ENCODE measurements at regions not wholly inside any gene's neighbourhood (a gene's known extent, or its start where the extent isn't known, plus 50 kb on each side); places are given as distances from the start of the nearest gene placed in this dataset.
A peak's percentile ranks its signal among the peaks of the same experiment; 100 is the strongest.
"Not testable (repeated sequence)": the region's sequence is repeated elsewhere in the genome, so short reads cannot be mapped to it uniquely, and the experiment has no call there.

- DNase-seq (ENCODE audit: low read depth): no peak
Observed at GRCh38 chr14:30266290-30266689, 292.7 kb upstream of the G2E3 start.

- DNase-seq (ENCODE audit: low read depth): peak; percentile 69
Observed at GRCh38 chr14:30267141-30267540, 291.8 kb upstream of the G2E3 start.

DNA sequence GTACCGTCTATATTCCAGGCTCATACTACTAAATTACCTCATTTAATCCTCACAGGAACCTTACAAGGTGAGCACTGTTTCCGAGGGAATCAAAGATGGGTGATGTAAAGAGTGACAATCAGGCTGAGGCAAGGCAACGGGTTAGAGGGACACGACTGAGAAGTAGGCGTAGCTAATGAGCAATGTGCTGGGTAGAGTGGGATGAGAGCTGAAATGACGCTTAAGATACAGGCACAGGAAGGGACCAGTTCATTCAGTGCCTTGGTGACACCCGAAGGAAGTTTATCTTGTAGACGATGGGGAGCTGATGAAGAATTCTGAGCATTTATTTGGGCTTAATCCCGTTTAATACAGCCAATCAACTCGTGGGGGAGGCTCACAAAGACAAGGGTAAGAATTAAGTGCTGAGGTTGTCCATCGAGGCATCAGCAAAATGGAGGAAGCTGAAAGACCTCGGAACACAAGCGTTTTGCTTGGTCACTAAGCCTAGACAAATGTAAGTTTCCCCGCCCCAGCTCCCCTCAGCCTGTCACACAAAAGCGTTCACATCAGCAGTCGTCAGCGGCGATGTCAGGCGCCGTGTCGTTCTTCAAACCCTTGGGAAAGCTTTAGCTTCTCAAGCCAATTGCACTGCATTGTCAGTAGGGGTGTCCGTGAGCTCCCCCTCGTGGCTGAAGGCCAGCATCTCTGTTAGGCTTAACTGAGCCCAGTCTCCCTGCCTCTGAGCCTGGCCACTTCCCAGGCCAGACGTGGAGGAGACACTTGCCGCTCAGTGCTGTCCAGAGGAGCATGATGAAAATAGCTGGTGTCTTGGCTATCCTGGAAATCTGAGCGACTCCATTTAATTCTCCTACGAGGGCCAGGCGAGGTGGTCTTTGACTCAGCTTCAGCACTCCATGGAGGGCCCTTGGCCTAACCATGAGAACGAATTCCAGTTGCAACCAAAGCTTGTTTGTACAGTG is 288.5 kb upstream of the G2E3 start:
- peak; percentile 88 for DNase-seq (ENCODE audit: low read depth)

DNA sequence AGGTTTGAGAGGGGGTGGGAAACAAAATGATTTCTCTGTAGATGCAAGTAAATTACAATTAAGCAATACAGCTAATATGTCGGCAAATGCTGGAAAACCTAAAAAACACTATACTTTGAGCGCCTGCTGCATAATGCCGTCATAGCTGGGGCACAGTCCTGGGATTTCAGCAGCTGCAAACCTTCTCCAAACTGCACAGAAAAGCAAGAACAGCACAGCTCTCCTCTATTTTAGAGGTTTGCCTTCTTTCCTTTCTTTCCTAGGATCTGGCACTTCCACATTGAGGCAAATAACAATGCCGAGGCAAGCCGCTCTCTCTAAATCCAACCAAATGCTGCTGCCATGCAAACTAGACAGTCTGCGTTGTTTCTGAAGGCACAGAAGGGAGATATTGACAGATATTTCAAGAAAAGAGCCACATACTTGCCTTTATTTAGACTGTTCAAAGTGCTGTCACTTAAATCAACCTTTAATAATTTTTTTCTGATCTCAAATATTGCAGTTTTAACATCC is 287.1 kb upstream of the G2E3 start:
- no peak for DNase-seq (ENCODE audit: low read depth)

DNA sequence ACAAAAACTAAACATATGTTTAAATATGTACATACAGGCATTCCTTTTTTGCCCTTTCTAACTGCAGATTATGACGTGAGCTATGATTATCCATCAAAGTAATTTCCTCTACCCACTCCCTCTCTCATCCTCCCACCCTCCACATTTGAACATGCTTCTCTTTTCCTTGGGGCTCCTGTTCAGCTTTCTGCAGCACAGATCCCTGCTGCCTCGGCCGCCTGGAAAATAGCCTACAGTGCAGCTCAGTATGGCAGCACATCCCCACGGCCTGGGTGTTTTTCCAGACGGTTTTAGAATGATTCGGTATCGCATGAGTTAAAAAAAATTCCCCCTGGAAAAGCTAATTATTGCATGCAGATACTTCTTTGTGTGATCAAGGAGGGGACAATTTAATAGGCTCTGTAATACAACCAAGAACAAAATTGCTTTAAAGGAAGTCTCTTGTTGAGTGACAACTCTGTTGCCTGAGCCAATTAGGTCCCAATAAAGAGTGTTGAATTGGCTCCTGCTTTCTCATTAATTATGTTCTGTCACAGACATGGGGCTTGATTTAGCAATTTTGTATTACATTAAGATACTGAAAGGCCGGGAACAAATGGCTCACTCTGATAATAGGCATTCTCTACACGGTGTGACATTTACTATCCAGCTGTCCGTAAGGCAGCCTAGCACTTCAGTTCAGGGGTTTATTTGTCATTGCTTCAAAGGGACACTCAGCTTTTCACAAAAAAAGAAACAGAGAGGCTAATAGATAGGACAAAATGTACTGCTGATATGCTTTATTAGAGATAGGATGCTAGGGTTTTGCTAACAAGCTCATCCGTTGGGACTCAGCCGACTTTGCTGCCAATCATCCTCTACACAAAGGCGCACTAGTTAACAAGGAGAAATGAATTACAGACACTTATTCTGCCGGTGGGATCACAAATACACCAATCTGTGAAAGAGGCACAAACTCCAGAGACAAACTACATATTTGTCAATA is 285.8 kb upstream of the G2E3 start:
- no peak for DNase-seq (ENCODE audit: low read depth)

DNA sequence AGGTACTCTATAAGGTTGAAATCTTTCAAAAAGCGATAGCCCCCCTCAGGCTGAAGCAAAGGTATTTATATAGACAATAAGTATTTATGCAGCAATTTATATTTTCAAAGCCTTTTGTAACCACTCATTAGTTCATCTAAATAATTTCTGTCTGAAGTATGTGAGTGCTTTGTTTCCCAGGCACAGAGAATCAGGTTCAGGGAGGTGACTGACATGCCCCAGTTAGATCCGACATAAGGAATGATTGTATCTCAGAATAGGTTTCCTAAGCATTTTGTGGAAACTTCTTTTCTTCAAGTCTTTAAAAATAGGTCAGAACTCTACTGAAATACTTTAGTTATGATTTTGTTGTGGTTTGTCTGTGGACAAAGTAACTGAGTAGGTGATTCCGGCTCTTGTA is 283.4 kb upstream of the G2E3 start:
- no peak for DNase-seq (ENCODE audit: low read depth)

DNA sequence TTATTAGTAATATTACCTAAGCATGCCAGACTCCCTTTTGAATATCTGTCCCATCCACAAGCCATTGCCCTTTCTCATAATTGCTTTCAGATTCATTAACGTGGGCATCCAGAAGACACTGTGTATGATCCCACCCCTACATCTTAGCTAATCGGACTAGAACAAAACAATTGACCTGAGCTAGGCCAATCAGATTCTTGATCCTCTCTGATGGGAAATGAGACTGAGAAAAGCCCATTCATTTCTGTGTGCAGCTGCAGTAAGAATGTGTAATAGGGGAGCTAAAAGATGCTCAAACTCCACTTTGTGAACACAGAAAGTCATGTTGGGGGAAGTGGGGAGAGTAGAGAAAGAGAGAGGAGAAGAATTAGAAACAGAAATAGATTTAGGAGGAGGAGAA is 281.7 kb upstream of the G2E3 start:
- no peak for DNase-seq (ENCODE audit: low read depth)

DNA sequence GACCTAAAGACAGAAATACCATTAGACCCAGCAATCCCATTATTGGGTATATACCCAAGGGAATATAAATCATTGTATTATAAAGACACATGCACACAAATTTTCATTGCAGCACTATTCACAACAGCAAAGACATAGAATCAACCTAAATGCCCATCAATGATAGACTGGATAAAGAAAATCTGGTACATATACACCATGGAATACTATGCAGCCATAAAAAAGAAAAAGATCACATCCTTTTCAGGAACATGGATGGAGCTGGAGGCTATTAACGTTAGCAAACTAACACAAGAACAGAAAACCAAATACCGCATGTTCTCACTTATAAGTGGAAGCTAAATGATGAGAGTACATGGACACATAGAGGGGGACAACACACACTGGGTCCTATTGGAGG is 280.1 kb upstream of the G2E3 start:
- DNase-seq (ENCODE audit: low read depth): not testable (repeated sequence)

GRCh38 chr14:30283822-30284446 is 275.0 kb upstream of the G2E3 start:
- peak; percentile 66 for DNase-seq (ENCODE audit: low read depth)

DNA sequence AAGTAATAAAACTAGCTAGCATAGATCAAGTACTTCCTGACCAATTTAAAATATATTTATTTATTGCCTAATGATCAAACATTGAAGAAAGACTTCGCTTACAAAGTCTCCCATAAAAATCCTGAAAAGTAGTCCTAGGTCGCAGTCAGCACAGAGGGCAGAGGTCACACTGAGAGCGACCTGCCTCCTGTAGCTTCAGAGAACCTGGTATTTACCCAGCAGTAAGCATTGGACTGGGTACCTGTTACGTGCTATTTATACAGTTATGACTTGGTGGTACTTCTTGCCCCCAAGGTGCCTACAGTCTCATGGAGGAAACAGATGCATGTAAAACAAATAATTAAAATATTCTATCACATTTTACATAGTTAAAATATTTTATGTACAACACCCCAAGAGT is 274.1 kb upstream of the G2E3 start:
- DNase-seq (ENCODE audit: low read depth): no peak

- DNase-seq (ENCODE audit: low read depth): no peak
Observed at GRCh38 chr14:30287579-30288445, 271.1 kb upstream of the G2E3 start.

GRCh38 chr14:30290001-30290400 is 269.0 kb upstream of the G2E3 start:
- peak; percentile 35 for DNase-seq (ENCODE audit: low read depth)

- DNase-seq (ENCODE audit: low read depth): peak; percentile 74
Observed at GRCh38 chr14:30291216-30291615, 267.7 kb upstream of the G2E3 start.

DNA sequence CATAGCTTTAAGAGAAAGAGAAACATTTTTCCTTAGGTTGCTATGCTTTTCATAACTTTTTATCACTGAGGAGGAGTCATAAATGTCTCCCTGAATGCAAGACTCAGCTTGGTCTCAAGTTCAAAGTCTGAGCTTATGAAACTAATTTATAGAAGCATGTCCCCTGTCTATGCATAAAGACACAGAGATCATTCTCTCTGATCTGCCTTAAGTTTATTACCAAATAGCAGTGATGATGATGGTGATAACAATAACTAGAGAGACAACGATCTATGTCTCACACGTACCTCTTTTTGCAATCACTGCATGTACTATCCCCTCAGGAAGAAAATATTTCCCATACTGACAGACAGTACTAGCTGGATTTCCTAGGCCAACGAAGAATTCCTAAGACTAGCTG is 266.4 kb upstream of the G2E3 start:
- no peak for DNase-seq (ENCODE audit: low read depth)

GRCh38 chr14:30295980-30296379 is 263.0 kb upstream of the G2E3 start:
- DNase-seq (ENCODE audit: low read depth): no peak

GRCh38 chr14:30296931-30297405 is 262.0 kb upstream of the G2E3 start:
- DNase-seq (ENCODE audit: low read depth): no peak

DNA sequence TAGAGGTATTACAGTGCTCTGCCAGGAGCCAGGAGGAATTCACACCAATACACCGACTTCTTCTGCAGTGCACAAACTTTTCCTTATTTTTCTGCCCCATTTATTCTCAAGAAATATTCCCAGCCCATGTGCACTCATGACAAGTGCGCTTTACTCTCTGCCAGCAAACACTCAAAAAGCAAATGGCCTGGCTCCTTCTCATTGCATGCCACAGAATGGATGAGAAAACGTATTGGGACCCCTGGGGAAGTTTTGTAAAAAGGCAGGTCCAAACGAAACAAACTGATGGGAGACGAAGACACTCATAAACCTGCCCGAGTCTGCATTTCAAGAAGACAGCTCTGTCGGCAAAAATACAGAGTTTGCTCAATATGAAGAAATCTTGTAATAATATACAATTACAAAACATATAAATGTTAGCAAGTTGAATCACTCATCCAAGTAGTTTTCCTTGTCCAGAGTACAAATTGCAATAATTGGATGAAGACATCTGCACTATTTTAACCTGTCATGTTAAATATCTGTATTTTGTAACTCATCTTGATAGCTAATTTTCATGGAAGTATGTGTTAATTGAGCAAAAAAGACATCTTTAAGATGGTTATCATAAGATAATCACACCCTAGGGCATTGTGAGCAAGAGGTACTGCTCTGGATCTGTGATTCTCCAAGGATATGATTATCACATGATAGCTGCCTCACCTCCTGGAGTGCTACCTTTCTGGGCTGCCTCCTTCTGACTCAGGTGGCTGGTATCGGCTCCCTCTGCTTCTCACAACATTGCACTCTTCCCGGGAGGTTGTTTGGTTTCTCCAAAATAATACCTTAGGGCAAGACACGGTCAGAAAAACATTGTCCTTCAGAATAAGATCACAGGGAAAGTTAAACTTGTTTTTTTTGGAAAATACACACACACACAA is 260.8 kb upstream of the G2E3 start:
- no peak for DNase-seq (ENCODE audit: low read depth)

DNA sequence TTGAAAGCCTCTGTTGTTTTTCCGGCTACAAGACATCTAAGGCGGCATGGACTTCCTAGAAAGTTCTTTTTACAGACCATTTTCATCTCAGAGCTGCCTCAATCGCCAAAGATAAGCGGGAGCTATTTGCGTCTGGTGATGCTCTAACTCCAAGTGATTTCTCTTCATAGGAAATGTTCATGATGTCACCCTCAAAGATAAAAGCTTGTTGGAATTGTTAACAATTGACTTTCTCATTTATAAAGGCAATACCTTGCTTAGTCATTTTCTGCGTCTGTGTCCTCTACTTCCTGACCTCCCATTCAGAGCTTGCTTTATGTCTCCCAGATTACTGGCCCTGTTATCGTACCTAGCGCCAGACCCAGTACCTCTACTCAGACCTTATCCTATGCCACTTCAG is 259.0 kb upstream of the G2E3 start:
- DNase-seq (ENCODE audit: low read depth): no peak

DNA sequence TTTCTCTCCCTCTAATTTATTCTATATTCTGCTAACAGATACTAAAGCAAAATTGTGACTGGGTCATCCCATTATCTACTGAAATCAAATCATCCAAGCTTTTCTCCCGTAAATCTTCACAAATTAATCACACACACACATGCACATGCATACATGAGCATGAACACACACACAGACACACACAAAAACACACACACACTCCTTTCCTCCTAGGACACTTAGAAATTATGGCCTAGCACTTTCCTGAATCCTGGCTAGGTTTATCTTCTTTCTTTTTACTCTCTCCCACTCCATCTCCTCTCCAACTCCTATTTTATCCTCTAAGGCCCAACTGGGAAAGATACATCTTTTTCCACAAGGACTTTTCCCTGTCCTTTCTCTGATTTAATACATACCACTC is 255.6 kb upstream of the G2E3 start:
- DNase-seq (ENCODE audit: low read depth): no peak

GRCh38 chr14:30305346-30305745 is 253.6 kb upstream of the G2E3 start:
- DNase-seq (ENCODE audit: low read depth): no peak
